ENCODE measurements at regions not wholly inside any gene's neighbourhood (a gene's known extent, or its start where the extent isn't known, plus 50 kb on each side); places are given as distances from the start of the nearest gene placed in this dataset.

- TF ChIP-seq, protein P1, sequence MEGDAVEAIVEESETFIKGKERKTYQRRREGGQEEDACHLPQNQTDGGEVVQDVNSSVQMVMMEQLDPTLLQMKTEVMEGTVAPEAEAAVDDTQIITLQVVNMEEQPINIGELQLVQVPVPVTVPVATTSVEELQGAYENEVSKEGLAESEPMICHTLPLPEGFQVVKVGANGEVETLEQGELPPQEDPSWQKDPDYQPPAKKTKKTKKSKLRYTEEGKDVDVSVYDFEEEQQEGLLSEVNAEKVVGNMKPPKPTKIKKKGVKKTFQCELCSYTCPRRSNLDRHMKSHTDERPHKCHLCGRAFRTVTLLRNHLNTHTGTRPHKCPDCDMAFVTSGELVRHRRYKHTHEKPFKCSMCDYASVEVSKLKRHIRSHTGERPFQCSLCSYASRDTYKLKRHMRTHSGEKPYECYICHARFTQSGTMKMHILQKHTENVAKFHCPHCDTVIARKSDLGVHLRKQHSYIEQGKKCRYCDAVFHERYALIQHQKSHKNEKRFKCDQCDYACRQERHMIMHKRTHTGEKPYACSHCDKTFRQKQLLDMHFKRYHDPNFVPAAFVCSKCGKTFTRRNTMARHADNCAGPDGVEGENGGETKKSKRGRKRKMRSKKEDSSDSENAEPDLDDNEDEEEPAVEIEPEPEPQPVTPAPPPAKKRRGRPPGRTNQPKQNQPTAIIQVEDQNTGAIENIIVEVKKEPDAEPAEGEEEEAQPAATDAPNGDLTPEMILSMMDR (IDR thresholded peaks at IDR 0.05) = no peak
- DNase-seq (ENCODE audit: extremely low spot score, unreplicated experiment) = no peak
- Mint-ChIP-seq H3K4me3 (ENCODE audit: unreplicated experiment) (no peak overlapping the region), H3K4me1 (ENCODE audit: unreplicated experiment) (no peaks in the 10 kb centered on the region), H3K27me3 (ENCODE audit: unreplicated experiment) (peaks cover 60% of the 10 kb centered on the region), H3K9me3 (ENCODE audit: unreplicated experiment) (peaks cover 4% of the 10 kb centered on the region), H3K27ac (ENCODE audit: unreplicated experiment) (no peak overlapping the region), H3K36me3 (ENCODE audit: unreplicated experiment) (no peaks in the 10 kb centered on the region)
Measured at GRCh38 chr10:89153971-89154370, 53.1 kb downstream of the CH25H start.

DNA sequence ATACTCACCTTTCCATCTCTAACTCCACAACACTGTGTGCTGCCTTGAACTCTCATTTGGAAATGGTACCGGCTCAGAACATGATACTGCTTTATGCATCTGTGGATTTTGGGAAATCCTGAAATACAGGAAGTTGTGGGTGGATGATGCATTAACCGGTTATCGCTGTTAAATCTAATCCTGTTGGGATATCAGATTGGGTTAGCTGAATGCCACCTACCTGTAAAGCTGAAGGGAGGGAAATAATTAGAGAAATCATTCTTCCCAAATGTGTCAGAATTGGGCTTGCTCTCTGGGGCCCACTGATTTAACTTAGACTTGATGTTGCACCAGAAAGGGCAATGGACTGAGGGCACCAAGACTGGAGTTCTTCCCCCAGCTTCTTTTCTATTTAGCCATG lies 54.0 kb downstream of the CH25H start:
- H3K4me3 Mint-ChIP-seq (ENCODE audit: unreplicated experiment) = no peak overlapping the region
- TF ChIP-seq, protein P1 (IDR thresholded peaks at IDR 0.05) = no peak
- no peaks in the 10 kb centered on the region for H3K36me3 Mint-ChIP-seq (ENCODE audit: unreplicated experiment)
- H3K9me3 Mint-ChIP-seq (ENCODE audit: unreplicated experiment) = peaks cover 12% of the 10 kb centered on the region
- H3K27ac Mint-ChIP-seq (ENCODE audit: unreplicated experiment) = no peak overlapping the region
- H3K4me1 Mint-ChIP-seq (ENCODE audit: unreplicated experiment) = no peaks in the 10 kb centered on the region
- DNase-seq (ENCODE audit: extremely low spot score, unreplicated experiment) = no peak
- H3K27me3 Mint-ChIP-seq (ENCODE audit: unreplicated experiment) = peaks cover 59% of the 10 kb centered on the region

- H3K4me3 Mint-ChIP-seq (ENCODE audit: unreplicated experiment) = no peak overlapping the region
- H3K4me1 Mint-ChIP-seq (ENCODE audit: unreplicated experiment) = no peaks in the 10 kb centered on the region
- H3K36me3 Mint-ChIP-seq (ENCODE audit: unreplicated experiment) = no peaks in the 10 kb centered on the region
- H3K27me3 Mint-ChIP-seq (ENCODE audit: unreplicated experiment) = peaks cover 54% of the 10 kb centered on the region
- TF ChIP-seq, protein P1 (IDR thresholded peaks at IDR 0.05) = no peak
- H3K27ac Mint-ChIP-seq (ENCODE audit: unreplicated experiment) = no peak overlapping the region
- no peak for DNase-seq (ENCODE audit: extremely low spot score, unreplicated experiment)
- H3K9me3 Mint-ChIP-seq (ENCODE audit: unreplicated experiment) = peaks cover 12% of the 10 kb centered on the region
Measured at GRCh38 chr10:89151857-89152256, 55.3 kb downstream of the CH25H start.

- Mint-ChIP-seq H3K9me3 (ENCODE audit: unreplicated experiment) (peaks cover 12% of the 10 kb centered on the region), H3K27ac (ENCODE audit: unreplicated experiment) (no peak overlapping the region)
Measured at GRCh38 chr10:89148061-89148460, 59.1 kb downstream of the CH25H start.

DNA sequence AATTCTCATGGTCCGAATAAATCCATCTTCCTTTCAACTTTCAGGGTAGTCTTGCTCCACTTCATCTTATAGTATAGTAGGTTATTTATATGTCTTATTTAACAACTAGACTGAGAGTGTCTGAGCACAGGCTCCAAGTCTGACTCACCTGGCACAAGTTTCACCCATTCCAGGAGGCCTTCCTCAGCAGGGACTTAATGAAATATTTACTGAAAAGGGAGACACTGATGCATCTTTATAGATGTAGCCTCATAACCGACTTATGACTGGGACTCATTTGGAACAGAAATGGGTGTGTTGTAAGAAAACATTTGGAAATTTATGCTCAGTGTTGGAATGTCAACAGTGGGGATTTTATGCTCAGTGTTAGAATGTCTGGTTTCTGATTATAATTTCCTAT lies 59.9 kb downstream of the CH25H start:
- Mint-ChIP-seq H3K27ac (ENCODE audit: unreplicated experiment) (no peak overlapping the region), H3K9me3 (ENCODE audit: unreplicated experiment) (peaks cover 12% of the 10 kb centered on the region), H3K4me3 (ENCODE audit: unreplicated experiment) (no peak overlapping the region), H3K4me1 (ENCODE audit: unreplicated experiment) (no peaks in the 10 kb centered on the region), H3K27me3 (ENCODE audit: unreplicated experiment) (peaks cover 49% of the 10 kb centered on the region), H3K36me3 (ENCODE audit: unreplicated experiment) (no peaks in the 10 kb centered on the region)
- no peak for DNase-seq (ENCODE audit: extremely low spot score, unreplicated experiment)
- TF ChIP-seq, protein P1 (IDR thresholded peaks at IDR 0.05) = no peak

More at GRCh38 chr10:89148061-89148460, 59.1 kb downstream of the CH25H start:
- no peaks in the 10 kb centered on the region for H3K4me1 Mint-ChIP-seq (ENCODE audit: unreplicated experiment)
- no peak for DNase-seq (ENCODE audit: extremely low spot score, unreplicated experiment)
- H3K36me3 Mint-ChIP-seq (ENCODE audit: unreplicated experiment) = no peaks in the 10 kb centered on the region
- H3K27me3 Mint-ChIP-seq (ENCODE audit: unreplicated experiment) = peaks cover 46% of the 10 kb centered on the region
- H3K4me3 Mint-ChIP-seq (ENCODE audit: unreplicated experiment) = no peak overlapping the region
- TF ChIP-seq, protein P1 (IDR thresholded peaks at IDR 0.05) = no peak

Measured in osteocyte (in vitro differentiated cells).